Kidney epithelial cell (primary cell): ENCODE measurements at regions not wholly inside any gene's neighbourhood (a gene's known extent, or its start where the extent isn't known, plus 50 kb on each side); places are given as distances from the start of the nearest gene placed in this dataset.
A peak's percentile ranks its signal among the peaks of the same experiment; 100 is the strongest.

Experiments
- DNase-seq: peaks from one replicate; pipeline ENCODE4 v3.0.0-alpha.2; 2010; ENCODE audit warnings: low read depth
- H3K27me3 ChIP-seq: 2 replicates; pipeline ENCODE4 v1.6.0; 2011; ENCODE audit warnings: low read length; ENCODE audit not compliant: control insufficient read depth, insufficient read depth
- H3K36me3 ChIP-seq: 2 replicates; pipeline ENCODE4 v1.5.1; 2011; ENCODE audit warnings: low read length; ENCODE audit not compliant: control insufficient read depth, insufficient read depth
- H3K4me3 ChIP-seq: 2 replicates; pipeline ENCODE4 v1.5.1; 2011; ENCODE audit warnings: low read depth, mild to moderate bottlenecking, control low read depth, low read length
- TF ChIP-seq, protein P1 (sequence below): IDR thresholded peaks from 2 replicates; pipeline ENCODE4 v1.5.1; 2011; ENCODE audit warnings: mild to moderate bottlenecking, moderate library complexity, low read length, control low read depth, inconsistent platforms; ENCODE audit not compliant: insufficient read depth, poor library complexity, severe bottlenecking

DNA sequence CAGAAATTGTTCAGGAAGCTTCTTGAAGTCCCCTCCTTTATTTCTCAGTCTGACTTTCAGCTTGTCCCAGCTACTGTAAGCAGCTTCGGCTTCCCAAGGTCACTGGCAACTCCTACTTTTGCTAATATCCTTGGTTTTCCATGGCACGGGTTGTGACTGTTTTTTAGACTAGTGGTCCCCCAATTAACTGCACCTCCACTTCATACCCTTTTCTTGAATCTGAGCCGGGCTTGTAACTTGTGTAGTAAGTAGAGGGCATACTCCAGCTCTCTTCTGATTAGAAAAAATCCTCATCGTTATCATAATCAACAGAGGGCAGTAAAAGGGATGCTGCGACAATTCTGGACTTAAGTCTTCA is 162.3 kb upstream of the TNFAIP3 start:
- no peak for DNase-seq
- H3K4me3 ChIP-seq = no peak overlapping the region
- H3K36me3 ChIP-seq = no peaks in the 10 kb centered on the region
- H3K27me3 ChIP-seq = no peaks in the 10 kb centered on the region
- TF ChIP-seq, protein P1, sequence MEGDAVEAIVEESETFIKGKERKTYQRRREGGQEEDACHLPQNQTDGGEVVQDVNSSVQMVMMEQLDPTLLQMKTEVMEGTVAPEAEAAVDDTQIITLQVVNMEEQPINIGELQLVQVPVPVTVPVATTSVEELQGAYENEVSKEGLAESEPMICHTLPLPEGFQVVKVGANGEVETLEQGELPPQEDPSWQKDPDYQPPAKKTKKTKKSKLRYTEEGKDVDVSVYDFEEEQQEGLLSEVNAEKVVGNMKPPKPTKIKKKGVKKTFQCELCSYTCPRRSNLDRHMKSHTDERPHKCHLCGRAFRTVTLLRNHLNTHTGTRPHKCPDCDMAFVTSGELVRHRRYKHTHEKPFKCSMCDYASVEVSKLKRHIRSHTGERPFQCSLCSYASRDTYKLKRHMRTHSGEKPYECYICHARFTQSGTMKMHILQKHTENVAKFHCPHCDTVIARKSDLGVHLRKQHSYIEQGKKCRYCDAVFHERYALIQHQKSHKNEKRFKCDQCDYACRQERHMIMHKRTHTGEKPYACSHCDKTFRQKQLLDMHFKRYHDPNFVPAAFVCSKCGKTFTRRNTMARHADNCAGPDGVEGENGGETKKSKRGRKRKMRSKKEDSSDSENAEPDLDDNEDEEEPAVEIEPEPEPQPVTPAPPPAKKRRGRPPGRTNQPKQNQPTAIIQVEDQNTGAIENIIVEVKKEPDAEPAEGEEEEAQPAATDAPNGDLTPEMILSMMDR = no peak

DNA sequence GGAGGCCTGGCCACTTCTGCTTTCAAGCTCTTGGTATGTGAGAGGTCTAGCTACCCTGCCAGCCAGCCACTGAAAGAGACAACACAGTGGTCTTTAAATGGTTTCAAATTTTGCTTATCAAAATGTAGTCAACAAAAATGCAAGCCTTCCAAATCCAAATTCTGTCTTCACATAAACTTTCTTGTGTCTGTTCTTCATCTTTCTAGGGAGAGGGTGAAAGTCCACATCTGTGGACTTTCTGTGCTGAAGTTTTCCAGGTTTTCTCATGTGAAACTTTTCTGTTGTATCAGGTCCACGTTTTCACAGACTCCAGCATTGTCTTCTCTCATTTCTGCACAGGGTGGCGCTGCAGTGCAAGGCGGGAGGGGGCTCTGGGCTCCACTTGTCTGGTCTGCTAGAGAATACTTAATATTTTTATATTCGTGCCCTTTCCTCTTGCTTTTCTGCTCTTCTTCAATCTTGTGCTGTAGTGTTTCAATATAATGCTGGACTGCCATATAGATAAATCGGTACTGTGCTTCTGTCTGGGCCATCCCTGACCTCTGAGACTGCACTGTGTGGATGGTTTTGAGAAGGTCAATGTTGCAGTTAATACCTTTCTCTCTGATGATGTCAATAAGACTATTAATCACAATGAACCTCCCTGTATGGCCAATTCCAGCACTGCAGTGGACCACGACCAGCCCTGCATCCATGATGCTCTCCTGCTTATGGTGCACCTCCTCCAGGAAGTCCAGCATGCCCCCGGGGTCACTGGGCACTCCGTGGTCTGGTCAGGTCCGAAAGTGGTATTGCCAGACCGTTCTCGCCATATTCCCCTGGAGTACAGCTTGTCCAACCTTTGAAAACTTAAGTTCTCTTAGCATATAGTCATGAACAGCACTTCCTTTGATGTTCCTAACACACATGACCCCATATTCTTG is 161.6 kb upstream of the TNFAIP3 start:
- Histone ChIP-seq H3K4me3 (no peak overlapping the region), H3K36me3 (no peaks in the 10 kb centered on the region), H3K27me3 (no peaks in the 10 kb centered on the region)
- TF ChIP-seq, protein P1 = peak; percentile 88
- no peak for DNase-seq

DNA sequence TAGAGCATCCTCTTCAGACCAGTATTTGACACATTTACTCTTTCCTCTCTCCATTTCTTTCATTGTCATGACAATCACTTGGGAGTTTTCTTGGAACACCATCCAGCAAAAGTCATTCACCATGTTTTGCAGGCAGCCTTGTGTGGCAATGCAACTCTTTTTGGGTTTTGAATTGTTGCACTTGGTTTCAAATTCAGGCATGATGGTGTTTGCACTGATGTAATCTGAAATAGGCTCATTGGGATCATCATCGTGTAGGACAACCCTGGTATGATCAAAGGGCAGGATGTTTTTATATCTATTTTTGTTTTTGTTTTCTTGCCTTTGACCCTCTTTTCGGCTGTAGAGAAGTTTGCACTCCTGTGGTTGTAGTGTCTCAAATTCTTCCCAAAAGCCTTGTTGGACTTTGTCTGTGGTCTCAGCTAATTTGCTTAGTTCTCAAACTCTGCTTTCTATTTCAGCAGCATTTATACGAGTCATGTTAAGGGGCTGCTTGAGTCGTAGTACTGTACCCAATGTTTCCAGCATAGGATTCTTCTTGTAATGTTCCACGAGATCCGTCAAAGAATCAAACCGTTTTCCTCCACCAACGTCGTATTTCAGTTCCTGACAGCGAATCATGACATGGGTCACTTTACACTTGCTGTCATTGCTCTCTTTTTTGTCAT is 160.8 kb upstream of the TNFAIP3 start:
- H3K36me3 ChIP-seq = no peaks in the 10 kb centered on the region
- no peak for DNase-seq
- TF ChIP-seq, protein P1 = no peak
- H3K27me3 ChIP-seq = no peaks in the 10 kb centered on the region
- H3K4me3 ChIP-seq = no peak overlapping the region

DNA sequence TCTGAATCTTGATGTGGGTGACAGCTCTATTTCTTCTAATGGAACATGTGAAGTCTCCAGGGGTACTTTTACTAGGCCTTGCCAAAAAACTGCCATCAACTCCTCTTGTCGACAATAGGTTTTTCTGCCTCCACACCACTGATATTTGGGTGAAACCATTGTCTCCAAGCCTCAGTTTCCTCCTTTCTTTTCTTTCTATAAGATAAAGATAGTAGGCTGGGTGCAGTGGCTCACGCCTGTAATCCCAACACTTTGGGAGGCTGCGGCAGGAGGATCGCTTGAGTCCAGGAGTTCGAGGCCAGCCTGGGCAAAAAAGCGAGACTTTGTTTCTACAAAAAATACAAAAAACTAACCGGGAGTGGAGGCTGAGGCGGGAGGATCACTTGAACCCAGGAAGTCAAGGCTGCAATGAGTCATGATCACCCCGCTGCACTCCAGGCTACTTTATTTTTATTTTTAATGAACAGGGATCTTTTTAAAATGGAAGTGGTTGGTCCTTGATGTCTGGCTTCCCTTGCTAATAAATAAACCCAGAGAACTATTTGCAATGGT is 159.9 kb upstream of the TNFAIP3 start:
- Histone ChIP-seq H3K36me3 (no peaks in the 10 kb centered on the region), H3K27me3 (no peaks in the 10 kb centered on the region), H3K4me3 (no peak overlapping the region)
- TF ChIP-seq, protein P1 = no peak
- no peak for DNase-seq

DNA sequence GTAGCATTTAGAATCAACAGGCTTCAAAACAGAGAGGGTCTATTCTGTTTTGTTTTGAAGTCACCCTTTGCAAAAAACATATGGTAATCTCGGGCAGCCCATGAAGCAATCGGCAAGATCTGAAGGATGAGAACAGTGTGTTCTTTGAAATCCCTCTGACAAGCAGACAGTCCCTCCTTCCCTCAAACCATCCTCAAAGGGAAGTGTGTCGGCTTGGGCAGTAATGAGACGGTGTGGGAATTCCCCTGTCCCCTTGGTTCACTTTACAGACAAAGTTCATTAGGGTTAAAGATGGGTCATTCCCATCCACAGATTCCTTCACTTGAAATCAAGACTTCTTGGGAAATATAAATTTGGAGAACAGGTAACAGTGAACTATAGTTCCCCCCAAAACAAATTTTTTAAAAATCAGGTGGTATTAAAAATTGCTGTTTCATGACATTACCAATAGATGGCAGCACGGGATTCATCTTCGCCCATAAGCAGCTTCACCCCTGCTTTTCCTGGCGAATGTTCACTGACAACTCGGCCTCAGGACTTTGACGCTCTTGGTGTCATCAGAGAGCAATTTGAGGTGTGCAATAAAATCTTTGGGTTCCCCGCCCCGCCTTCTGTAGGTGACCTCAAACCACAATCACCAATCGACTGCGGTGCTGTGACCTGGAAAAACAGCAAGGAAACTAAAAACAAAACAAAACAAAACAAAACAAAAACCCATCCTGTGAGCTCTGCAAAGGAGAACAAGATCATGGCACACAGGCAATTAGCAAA is 159.3 kb upstream of the TNFAIP3 start:
- Histone ChIP-seq H3K27me3 (no peaks in the 10 kb centered on the region), H3K36me3 (no peaks in the 10 kb centered on the region), H3K4me3 (no peak overlapping the region)
- TF ChIP-seq, protein P1 = peak; percentile 71
- DNase-seq = no peak
